ENCODE measurements at regions not wholly inside any gene's neighbourhood (a gene's known extent, or its start where the extent isn't known, plus 50 kb on each side); places are given as distances from the start of the nearest gene placed in this dataset.

GRCh38 chr18:61107113-61107512 lies 226.1 kb upstream of the CDH20 start:
- no peak for DNase-seq

DNA sequence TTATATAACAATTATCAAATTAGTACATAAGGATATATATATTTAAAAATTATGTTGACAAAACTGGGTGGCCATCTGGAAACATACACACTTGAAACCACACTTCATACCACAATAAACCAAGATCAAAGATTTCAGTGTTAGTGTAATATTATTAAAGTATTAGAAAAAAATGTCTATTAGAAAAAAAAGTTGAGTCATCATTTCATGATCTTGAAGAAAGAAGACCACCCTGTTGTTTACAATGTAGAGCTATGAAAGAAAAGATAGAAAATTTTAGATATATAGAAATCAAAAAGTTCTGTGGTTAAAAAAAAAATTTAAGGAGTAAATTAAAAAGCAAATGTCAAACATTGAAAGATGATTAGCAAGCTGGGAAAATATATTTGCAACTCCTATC lies 224.5 kb upstream of the CDH20 start:
- no peak for DNase-seq

GRCh38 chr18:61123309-61123708 lies 209.9 kb upstream of the CDH20 start:
- DNase-seq: no peak

DNA sequence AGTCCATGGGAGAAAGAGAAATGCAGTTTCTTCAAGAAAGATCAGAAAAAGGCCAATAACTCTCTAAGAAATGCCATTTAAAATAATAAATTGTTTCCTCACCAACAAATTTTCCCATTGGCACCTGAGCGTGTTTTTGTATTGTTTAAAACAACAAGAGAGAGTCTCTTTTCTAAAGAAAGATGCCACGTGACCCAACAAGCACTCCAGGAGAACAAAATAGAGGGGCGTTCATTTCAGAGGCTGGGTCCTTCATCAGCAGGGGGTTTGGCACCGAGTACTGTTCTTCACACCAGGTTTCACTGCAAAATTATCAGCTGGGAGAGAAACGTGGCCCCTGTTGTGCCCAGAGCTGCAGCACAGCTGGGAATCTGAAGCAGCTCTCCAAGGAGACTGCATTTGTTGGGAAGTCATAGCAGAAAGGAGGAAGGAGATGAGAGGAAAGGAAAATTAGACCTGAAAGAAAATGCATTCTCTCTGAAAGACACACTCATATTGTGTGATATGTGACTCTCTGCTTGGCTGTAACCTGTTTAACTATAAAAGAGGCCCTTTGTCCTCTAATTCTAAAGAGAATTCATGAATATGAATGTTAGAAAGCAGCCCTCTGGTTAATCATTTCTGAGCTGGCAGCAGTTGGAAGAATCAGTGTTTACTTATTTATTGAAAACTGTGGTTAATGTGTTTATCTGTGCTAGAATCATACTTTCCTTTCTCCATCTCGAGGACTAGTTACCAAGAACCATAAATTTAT lies 205.3 kb upstream of the CDH20 start:
- DNase-seq: no peak

DNA sequence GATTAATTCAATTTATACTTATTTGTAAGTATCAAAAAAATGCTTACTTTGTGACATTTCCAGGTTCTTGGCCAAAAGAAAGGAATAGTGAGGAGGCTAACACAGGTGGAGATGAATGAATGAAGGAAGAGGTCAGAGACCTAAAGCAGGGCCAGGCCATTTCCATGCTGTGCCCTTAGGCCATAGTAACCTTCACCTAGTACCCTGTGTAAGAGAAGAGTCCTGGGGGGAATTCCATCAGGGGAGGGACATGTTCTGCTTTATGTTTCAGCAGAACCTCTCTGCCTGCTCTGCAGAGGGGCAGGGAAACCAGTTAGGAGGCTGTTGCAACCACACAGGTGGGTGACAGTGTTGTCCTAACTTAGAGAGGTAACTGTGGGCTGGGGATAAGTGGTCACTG lies 204.2 kb upstream of the CDH20 start:
- no peak for DNase-seq

- DNase-seq: no peak
Observed at GRCh38 chr18:61132031-61132430, 201.2 kb upstream of the CDH20 start.

GRCh38 chr18:61133783-61134182 lies 199.4 kb upstream of the CDH20 start:
- DNase-seq: no peak

DNA sequence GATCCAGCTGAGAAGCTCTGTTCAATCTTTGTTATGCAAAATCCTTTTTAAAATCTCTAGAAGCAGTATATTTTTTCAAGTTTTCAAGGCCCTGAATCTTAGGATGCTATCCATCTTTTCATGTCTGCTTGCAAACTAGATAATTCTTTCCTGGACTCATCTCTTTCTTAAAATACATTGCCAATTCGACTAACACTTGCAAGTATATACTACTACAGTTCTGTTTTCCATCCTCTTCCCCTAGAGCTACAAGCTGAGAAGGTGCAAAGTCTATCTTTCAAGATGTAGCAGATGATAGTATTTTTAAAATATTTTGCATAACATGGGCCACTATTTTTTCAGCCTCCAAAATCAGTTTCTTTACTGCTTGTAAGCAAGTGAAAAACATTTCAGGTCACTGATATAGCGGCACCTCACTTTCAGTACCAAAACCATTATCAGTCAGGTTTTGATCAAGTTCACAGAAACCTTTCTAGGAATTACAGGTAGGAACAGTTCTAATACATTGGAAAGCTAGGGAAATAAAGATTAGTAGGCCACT lies 196.4 kb upstream of the CDH20 start:
- DNase-seq: no peak

GRCh38 chr18:61141691-61142090 lies 191.5 kb upstream of the CDH20 start:
- DNase-seq: no peak

GRCh38 chr18:61148322-61148721 lies 184.9 kb upstream of the CDH20 start:
- DNase-seq: no peak

GRCh38 chr18:61149786-61150185 lies 183.4 kb upstream of the CDH20 start:
- DNase-seq: no peak

DNA sequence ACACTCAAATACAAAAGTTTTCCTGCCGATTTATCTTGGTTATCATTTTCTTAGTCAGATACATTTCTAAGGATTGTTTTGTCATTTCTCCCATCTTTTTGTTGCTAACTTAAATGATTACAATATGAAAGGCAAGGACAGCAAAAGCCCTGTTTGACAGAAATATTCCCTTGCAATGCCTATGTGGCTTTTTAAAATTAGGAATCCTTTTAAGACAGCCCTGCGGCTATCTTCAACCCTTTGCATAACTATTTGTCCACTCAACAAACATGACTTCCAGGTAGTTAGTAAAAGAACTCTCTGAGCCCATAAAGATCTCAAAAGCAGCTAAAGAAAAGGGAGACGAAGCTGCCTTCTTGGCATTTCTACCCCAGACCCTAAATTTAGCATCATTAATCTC lies 179.7 kb upstream of the CDH20 start:
- DNase-seq: no peak

- no peak for DNase-seq
Observed at GRCh38 chr18:61154866-61155265, 178.4 kb upstream of the CDH20 start.

- DNase-seq: no peak
Observed at GRCh38 chr18:61155586-61155985, 177.6 kb upstream of the CDH20 start.

DNA sequence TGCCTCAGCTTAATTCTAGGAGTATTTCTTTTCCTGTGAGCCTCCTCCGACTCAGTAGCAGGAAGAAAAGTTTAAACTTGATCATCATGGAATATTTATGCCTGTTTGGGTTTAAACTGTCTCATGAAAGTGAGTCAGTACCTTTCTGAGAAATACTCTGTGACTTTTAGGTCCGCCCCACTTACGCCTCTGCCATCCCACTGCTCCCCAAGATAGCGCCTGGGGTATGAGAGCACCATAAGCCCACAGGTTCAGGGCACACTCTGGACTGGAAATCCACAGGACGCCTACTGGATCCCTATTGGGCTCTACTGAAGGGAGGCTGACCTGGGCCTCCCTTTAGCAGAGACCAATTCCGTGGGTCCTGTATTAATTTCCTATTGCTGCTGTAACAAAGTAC lies 175.8 kb upstream of the CDH20 start:
- DNase-seq: no peak

GRCh38 chr18:61159246-61159645 lies 174.0 kb upstream of the CDH20 start:
- DNase-seq: no peak

GRCh38 chr18:61164321-61164720 lies 168.9 kb upstream of the CDH20 start:
- no peak for DNase-seq

- DNase-seq: no peak
Observed at GRCh38 chr18:61167902-61168301, 165.3 kb upstream of the CDH20 start.

DNA sequence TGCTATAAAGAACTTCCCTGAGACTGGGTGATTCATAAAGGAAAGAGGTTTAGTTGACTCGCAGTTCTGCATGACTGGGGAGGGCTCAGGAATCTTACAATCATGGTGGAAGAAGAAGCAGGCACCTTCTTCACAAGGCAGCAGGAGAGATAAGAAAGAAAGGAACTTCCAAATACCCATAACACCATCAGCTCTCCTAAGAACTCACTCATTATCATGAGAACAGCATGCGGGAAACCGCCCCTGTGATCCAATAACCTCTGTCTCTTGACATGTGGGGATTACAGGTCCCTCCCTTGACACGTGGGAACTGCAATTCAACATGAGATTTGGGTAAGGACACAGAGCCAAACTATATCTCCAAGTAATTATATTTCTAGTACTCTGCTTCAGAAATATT lies 163.8 kb upstream of the CDH20 start:
- no peak for DNase-seq

- no peak for DNase-seq
Observed at GRCh38 chr18:61172624-61173023, 160.6 kb upstream of the CDH20 start.

DNA sequence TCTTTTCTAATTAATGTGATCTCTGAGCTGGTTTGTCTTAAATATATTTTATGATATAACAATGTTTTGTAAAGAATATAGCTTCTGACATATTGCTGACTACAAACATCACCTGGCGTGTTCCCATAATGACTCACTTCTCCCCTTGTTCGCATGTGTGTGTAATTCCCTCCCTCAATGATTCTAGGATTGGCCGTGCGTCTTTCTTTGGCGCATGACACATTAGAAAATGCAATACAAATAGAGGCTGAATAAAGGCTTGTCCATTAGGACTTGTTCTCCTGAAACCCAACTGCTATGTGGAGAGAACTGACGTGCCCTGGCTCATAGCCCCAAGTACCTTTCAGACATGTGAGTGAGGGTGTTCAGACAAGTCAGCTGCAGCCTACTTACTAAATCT lies 159.7 kb upstream of the CDH20 start:
- DNase-seq: no peak

DNA sequence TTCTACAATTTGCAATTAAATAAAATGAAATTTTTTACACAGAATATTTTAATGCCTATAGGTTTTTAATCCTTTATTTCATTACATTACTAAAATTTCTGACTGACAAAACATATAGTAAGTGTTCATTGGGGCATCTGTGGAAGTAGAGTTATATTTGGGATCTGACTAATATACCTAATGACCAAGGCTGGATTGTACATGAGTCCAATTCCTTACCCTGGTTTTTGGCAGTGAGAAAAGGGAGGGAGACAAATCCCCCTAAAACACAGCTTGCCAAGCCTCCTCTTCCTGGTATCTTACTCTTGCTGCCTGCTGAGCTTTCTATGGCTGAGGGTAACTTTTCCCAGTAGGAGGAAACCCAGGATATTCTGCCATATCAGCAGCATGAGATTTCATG lies 149.4 kb upstream of the CDH20 start:
- DNase-seq: no peak

- DNase-seq: no peak
Observed at GRCh38 chr18:61187971-61188370, 145.3 kb upstream of the CDH20 start.

DNA sequence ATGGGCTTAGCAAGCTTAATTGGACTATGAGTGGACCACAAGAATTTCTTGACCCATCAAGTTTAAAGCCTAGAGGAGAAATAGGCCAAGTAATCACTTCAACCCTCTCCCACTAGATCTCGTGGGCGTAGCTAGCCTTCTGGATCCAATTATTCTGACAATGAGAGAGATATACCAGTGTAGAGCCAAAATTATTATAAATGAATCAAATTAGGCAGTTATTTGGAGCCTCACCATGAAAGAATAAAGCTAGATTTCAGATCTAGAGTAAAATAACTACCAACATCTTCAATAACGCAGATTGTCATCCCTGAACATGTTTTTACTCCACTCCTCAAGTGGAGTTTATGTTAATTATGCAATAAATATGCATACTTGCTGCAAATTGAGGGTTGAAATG lies 143.9 kb upstream of the CDH20 start:
- DNase-seq: no peak

DNA sequence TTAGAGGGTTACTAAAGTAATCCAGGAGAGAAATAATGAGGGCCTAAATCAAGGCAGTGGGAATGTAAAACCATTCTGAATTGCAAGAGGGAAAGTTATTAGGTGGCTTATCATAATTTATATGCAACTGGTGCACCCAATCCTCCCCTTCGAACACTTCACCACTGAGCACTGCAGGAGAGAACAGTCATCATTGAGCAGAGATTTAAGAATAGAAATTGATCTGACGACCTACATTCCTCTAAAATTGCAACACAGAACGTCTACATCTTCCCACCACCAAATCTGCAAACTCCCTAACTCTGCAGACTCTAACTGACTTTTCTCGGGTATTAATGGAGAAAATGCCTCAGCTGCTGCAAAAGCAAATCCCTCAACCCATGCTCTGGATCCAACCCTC lies 138.5 kb upstream of the CDH20 start:
- no peak for DNase-seq
